Aorta (tissue), 5 donors: ENCODE measurements at regions not wholly inside any gene's neighbourhood (a gene's known extent, or its start where the extent isn't known, plus 50 kb on each side); places are given as distances from the start of the nearest gene placed in this dataset.

ENCODE experiments used
- ATAC-seq: fragments of 200-7000 bp; cut with Tn5 transposase; one replicate; pipeline ENCODE4 v1.9.1; 2022; ENCODE audit warnings: moderate library complexity; ENCODE audit not compliant: low FRiP score
- DNase-seq, 2 donors: peaks; one replicate each; pipeline ENCODE4 v3.0.0-alpha.2; 2020
- H3K27ac ChIP-seq, 2 donors: one replicate each; pipeline ENCODE4 v1.5.1; 2013; ENCODE audit warnings: low read length in 2 of 2, mild to moderate bottlenecking in 2 of 2, moderate library complexity in 2 of 2, control low read depth in 1 of 2, inconsistent platforms in 1 of 2, low read depth in 1 of 2
- H3K27me3 ChIP-seq, 2 donors: one replicate each; pipeline ENCODE4 v1.6.1; 2013; ENCODE audit warnings: control low read depth in 1 of 2, low read length in 1 of 2, mild to moderate bottlenecking in 1 of 2, moderate library complexity in 1 of 2; ENCODE audit not compliant: insufficient read depth in 2 of 2, control insufficient read depth in 1 of 2
- H3K36me3 ChIP-seq, 2 donors: one replicate each; pipeline ENCODE4 v1.6.1; 2013; ENCODE audit warnings: control low read depth in 1 of 2, low read length in 1 of 2, mild to moderate bottlenecking in 1 of 2; ENCODE audit not compliant: insufficient read depth in 2 of 2, control insufficient read depth in 1 of 2
- H3K4me1 ChIP-seq, 2 donors: one replicate each; pipeline ENCODE4 v1.6.1; 2013; ENCODE audit warnings: low read length in 2 of 2, control low read depth in 1 of 2, mild to moderate bottlenecking in 1 of 2, moderate library complexity in 1 of 2; ENCODE audit not compliant: insufficient read depth in 2 of 2, control insufficient read depth in 1 of 2
- H3K4me3 ChIP-seq, 2 donors: one replicate each; pipeline ENCODE4 v1.5.1; 2013; ENCODE audit warnings: low read length in 2 of 2, control low read depth in 1 of 2, mild to moderate bottlenecking in 1 of 2
- H3K9me3 ChIP-seq: one replicate; pipeline ENCODE4 v1.6.1; 2013; ENCODE audit warnings: mild to moderate bottlenecking, low read length; ENCODE audit not compliant: control insufficient read depth
- WGBS, 2 donors: extraction: QIAGEN DNeasy Blood & Tissue Kit; methylation state at CpG; one replicate each; pipeline ENCODE4 v1.1.7; 2013; 5-methylcytosine and 5-hydroxymethylcytosine counted together
- intact Hi-C, 2 donors: fragments of 100-400 bp; cut with DNase I; formaldehyde crosslinking; loops; one replicate each; pipeline versions ENCODE4 v1.14.2 to v1.15.0; 2022
- donor health status: healthy with polysubstance abuse.
- donor health status: Bipolar disorder and iron deficiency.
- donor health status: DM: no; HTN: no; CAD: no.
- donor health status: DM: no; HTN: no; CAD: no.
- donor health status: DM: yes; HTN: yes; CAD: no.

DNA sequence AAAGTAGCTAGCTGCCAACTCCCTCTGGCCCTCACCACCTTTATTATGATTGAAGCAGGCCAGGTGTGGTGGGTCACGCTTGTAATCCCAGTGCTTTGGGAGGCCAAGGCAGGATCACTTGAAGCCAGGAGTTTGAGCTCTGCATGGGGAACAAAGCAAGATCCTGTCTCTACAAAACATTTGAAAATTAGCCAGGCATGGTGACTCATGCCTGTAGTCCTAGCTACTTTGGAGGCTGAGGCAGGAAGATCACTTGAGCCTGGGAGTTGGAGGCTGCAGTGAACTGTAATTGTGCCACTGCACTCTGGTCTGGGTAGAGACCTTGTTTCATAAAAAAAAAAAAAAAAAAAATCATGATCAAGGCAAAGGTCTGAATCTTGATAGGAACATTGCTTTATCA, 467.0 kb upstream of the DIPK2B start:
- no peaks in the 10 kb centered on the region for H3K9me3 ChIP-seq
- no peaks in the 10 kb centered on the region for H3K36me3 ChIP-seq
- no peak for ATAC-seq
- H3K27me3 ChIP-seq = no peaks in the 10 kb centered on the region
- no peak for DNase-seq
- intact Hi-C loops = no loop called here
- 88 to 98% methylated on average over 1 of the region's 1 CpG for WGBS, 2 donors
- no peaks in the 10 kb centered on the region for H3K4me1 ChIP-seq
- no peak overlapping the region for H3K27ac ChIP-seq
- no peak overlapping the region for H3K4me3 ChIP-seq

DNA sequence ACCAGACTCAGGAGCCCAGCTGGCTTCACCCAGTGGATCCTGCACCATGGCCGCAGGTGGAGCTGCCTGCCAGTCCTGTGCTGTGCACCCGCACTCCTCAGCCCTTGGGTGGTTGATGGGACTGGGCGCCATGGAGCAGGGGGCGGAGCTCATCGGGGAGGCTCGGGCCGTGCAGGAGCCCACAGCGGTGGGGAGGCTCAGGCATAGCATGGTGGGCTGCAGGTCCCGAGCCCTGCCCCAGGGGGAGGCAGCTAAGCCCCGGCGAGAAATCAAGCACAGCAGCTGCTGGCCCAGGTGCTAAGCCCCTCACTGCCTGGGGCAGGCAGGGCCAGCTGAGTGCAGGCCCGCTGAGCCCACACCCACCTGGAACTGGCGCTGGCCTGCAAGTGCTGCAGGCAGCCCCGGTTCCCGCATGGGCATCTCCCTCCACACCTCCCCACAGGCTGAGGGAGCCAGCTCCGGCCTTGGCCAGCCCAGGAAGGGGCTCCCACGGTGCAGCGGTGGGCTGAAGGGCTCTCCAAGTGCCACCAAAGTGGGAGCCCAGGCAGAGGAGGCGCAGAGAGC, 464.1 kb upstream of the DIPK2B start:
- Histone ChIP-seq H3K27me3 (no peaks in the 10 kb centered on the region), H3K4me1 (no peaks in the 10 kb centered on the region), H3K4me3 (no peak overlapping the region), H3K36me3 (no peaks in the 10 kb centered on the region), H3K9me3 (no peaks in the 10 kb centered on the region), H3K27ac (no peak overlapping the region)
- 90 to 98% methylated on average over 19 of the region's 19 CpGs for WGBS, 2 donors
- intact Hi-C loops = no loop called here
- no peak for ATAC-seq
- no peak for DNase-seq

DNA sequence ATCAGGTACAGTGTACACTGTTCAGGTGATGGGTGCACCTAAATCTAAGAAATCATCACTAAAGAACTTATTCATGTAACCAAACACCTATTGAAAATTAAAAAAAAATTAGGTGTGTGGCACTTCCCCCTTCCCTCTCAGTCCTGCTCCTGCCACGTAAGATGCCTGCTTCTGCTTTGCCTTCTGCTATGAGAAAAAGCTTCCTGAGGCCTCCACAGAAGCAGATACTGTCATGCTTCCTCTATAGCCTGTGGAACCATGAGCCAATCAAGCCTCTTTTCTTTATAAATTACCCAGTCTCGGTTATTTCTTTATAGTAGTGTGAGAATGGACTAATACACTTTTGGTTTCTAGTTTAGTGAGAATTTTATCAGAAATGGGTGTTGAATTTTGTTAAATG, 459.8 kb upstream of the DIPK2B start:
- intact Hi-C loops = no loop called here
- H3K4me1 ChIP-seq = no peaks in the 10 kb centered on the region
- no peaks in the 10 kb centered on the region for H3K27me3 ChIP-seq
- 51 to 79% methylated on average over 2 of the region's 2 CpGs for WGBS, 2 donors
- no peak overlapping the region for H3K27ac ChIP-seq
- H3K9me3 ChIP-seq = no peaks in the 10 kb centered on the region
- no peaks in the 10 kb centered on the region for H3K36me3 ChIP-seq
- DNase-seq (no peak), ATAC-seq (no peak)
- H3K4me3 ChIP-seq = no peak overlapping the region

DNA sequence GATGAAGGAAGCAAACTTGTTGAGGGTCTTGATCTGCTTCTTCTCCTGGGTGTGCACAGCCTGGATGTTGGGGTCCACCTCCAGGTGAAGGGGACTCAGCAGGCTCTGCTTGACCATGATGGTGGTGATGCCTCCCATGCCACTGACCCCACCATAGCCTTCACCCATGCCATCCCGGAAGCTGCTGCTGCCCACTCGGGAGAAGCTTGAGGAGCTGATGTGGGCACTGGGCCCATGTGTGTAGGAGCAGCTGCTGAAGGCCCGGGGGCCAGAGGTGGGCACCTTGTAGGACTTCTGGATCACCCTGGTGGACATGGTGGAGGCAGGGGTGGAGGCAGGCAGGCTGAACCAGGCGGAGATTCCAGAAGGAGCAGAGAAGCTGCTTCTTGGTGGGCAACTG, 432.7 kb upstream of the DIPK2B start:
- DNase-seq (no peak), ATAC-seq (no peak)
- Histone ChIP-seq H3K4me1 (no peaks in the 10 kb centered on the region), H3K27ac (no peak overlapping the region), H3K27me3 (no peaks in the 10 kb centered on the region), H3K36me3 (no peaks in the 10 kb centered on the region), H3K9me3 (no peaks in the 10 kb centered on the region), H3K4me3 (no peak overlapping the region)
- 73 to 84% methylated on average over 4 of the region's 4 CpGs for WGBS, 2 donors
- intact Hi-C loops = no loop called here

DNA sequence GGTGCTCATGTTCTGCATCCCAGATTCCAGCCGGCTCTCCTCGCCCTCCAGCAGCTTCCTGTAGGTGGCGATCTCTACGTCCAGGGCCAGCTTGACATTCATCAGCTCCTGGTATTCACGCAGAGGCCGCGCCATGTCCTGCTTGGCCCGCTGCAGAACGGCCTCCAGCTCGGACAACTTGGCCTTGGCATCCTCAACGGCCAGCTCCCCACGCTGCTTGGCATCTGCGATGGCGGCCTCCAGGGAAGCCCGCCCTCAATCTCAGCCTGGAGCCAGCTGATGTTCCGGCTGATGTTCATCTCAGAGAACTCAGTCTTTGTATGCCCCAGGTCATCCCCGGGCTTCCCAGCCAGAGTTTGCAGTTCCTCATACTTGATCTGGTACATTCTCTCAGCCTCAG, 431.8 kb upstream of the DIPK2B start:
- no peaks in the 10 kb centered on the region for H3K9me3 ChIP-seq

DNA sequence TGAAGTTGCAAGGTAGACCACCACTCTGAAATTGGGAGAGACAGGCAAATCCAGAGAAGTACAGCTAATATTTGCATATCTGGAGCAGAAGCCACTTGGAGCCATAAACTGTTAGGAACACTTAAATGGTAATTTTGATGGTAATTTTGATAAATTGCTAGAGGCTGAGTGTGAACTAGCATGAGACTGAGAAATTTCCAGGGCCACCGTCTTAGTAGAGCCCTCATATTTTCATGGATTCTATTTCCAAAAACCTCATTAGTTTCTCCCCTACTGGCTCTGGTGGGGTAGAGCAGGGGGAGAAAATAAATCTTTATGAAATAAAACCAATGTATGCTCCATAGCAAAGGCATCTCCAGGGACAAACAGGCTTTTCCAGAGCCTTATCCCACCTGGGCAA, 429.4 kb upstream of the DIPK2B start:
- no peaks in the 10 kb centered on the region for H3K27me3 ChIP-seq
- H3K36me3 ChIP-seq = no peaks in the 10 kb centered on the region
- ATAC-seq = no peak
- no peak overlapping the region for H3K27ac ChIP-seq
- no peak for DNase-seq
- no peak overlapping the region for H3K4me3 ChIP-seq
- no peaks in the 10 kb centered on the region for H3K4me1 ChIP-seq
- no peaks in the 10 kb centered on the region for H3K9me3 ChIP-seq
- intact Hi-C loops = no loop called here
- 90 to 100% methylated on average over 1 of the region's 1 CpG for WGBS, 2 donors

More for the DNA sequence above, 431.8 kb upstream of the DIPK2B start:
- WGBS, 2 donors = 80 to 98% methylated on average over 17 of the region's 17 CpGs
- intact Hi-C loops = no loop called here
- no peak for ATAC-seq
- Histone ChIP-seq H3K4me3 (no peak overlapping the region), H3K27me3 (no peaks in the 10 kb centered on the region), H3K4me1 (no peaks in the 10 kb centered on the region), H3K36me3 (no peaks in the 10 kb centered on the region), H3K27ac (no peak overlapping the region)
- no peak for DNase-seq

DNA sequence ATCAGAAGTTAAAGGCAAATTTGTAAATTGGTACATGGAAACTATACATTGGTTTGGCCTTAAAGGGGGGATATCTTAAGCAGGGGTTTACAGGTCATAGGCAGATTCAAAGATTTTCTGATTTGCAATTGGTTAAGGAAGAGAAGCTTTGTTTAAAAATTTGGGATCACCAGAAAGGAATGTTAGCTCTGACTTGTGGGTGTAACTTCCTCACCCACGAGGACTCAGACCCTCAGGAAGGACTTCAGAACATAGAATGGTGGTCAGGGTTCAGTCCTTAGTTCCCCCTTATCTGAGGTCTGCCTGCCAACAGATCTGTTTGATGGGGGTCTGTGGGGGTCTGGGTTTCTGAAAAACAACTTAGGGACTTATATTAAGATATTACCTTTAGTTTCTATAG, 427.4 kb upstream of the DIPK2B start:
- no peaks in the 10 kb centered on the region for H3K27me3 ChIP-seq
- no peaks in the 10 kb centered on the region for H3K9me3 ChIP-seq
- intact Hi-C loops = no loop called here
- no peak overlapping the region for H3K27ac ChIP-seq
- DNase-seq (no peak), ATAC-seq (no peak)
- H3K36me3 ChIP-seq = no peaks in the 10 kb centered on the region
- no peak overlapping the region for H3K4me3 ChIP-seq
- no peaks in the 10 kb centered on the region for H3K4me1 ChIP-seq
- 3 to 13% methylated on average over 1 of the region's 1 CpG for WGBS, 2 donors

DNA sequence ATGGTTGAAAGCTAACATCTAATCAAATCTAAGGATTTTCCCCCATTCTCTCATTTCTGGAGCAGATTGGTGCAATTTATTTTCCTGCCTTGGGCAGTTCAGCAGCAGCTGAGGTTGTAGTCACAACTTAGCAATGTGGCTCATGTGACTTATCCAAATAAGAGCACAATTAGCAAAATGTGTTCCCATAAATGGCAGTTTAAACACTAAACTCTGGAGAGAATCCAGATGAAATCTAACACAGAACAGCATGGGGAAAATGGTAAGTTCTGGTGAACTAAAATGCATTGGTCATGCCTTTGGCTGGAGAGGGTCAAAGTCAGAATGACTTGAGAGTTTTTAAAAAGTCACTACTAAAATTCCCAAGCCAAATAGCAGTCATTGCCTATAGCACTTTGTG, 422.6 kb upstream of the DIPK2B start:
- H3K27ac ChIP-seq = peak overlapping the region in 1 of 2 donors; percentile 74
- no peak for DNase-seq
- no peaks in the 10 kb centered on the region for H3K9me3 ChIP-seq
- no peaks in the 10 kb centered on the region for H3K27me3 ChIP-seq
- H3K4me3 ChIP-seq = no peak overlapping the region
- no peaks in the 10 kb centered on the region for H3K36me3 ChIP-seq
- intact Hi-C loops = loop anchor here in 1 of 2 donors (5.0 kb wide), 1 partner anchor 96 kb away; no protein-coding TSS in a partner anchor
- peak; percentile 82 for ATAC-seq
- peaks cover 0 to 2% of the 10 kb centered on the region in 2 donors for H3K4me1 ChIP-seq

DNA sequence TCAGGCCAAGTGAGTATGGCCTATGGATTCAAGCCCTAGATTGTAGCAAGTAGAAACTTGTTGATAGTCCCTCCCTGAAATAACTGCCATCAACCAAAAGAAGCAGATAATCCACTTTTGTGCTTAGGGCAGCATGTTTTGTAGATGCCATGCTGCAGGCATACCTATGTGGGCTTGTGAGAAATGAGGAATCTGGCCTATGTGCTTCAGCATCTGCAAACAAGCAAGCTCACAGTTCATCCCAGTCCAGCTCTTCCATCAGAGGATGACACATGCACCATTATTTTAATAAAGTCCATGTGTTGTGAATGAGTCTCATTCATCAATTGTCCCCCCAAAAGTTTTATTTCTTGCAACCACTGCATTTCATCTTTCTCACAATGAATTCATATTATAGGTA, 421.9 kb upstream of the DIPK2B start:
- no peaks in the 10 kb centered on the region for H3K36me3 ChIP-seq

More for the DNA sequence above, 421.9 kb upstream of the DIPK2B start:
- no peak overlapping the region for H3K4me3 ChIP-seq
- intact Hi-C loops = loop anchor here in 1 of 2 donors (5.0 kb wide), 1 partner anchor 95 kb away; no protein-coding TSS in a partner anchor
- DNase-seq (no peak), ATAC-seq (no peak)
- no peaks in the 10 kb centered on the region for H3K27me3 ChIP-seq
- peak overlapping the region; percentile 74 to 92 for H3K27ac ChIP-seq
- no peaks in the 10 kb centered on the region for H3K9me3 ChIP-seq
- peaks cover 0 to 2% of the 10 kb centered on the region in 2 donors for H3K4me1 ChIP-seq
